ENCODE measurements at regions not wholly inside any gene's neighbourhood (a gene's known extent, or its start where the extent isn't known, plus 50 kb on each side); places are given as distances from the start of the nearest gene placed in this dataset.

- TF ChIP-seq, protein P1, sequence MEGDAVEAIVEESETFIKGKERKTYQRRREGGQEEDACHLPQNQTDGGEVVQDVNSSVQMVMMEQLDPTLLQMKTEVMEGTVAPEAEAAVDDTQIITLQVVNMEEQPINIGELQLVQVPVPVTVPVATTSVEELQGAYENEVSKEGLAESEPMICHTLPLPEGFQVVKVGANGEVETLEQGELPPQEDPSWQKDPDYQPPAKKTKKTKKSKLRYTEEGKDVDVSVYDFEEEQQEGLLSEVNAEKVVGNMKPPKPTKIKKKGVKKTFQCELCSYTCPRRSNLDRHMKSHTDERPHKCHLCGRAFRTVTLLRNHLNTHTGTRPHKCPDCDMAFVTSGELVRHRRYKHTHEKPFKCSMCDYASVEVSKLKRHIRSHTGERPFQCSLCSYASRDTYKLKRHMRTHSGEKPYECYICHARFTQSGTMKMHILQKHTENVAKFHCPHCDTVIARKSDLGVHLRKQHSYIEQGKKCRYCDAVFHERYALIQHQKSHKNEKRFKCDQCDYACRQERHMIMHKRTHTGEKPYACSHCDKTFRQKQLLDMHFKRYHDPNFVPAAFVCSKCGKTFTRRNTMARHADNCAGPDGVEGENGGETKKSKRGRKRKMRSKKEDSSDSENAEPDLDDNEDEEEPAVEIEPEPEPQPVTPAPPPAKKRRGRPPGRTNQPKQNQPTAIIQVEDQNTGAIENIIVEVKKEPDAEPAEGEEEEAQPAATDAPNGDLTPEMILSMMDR (IDR thresholded peaks at IDR 0.05; ENCODE audit: insufficient read depth, low read depth, low read length), result no peak
- no peak for TF ChIP-seq EZH2 (IDR thresholded peaks at IDR 0.05; ENCODE audit: insufficient read depth, low read length)
These were observed 85.0 kb upstream of the KCTD3 start for GRCh38 chr1:215482079-215482478.

Data from astrocyte (in vitro differentiated cells and primary cell).